HG03060 (cell line): ENCODE measurements at regions not wholly inside any gene's neighbourhood (a gene's known extent, or its start where the extent isn't known, plus 50 kb on each side); places are given as distances from the start of the nearest gene placed in this dataset.

Experiments
- ATAC-seq: cut with Tn5 transposase; IDR thresholded peaks from one replicate; pipeline ENCODE4 v1.9.1; 2021; ENCODE audit warnings: low read depth, moderate number of reproducible peaks; ENCODE audit not compliant: unreplicated experiment

DNA sequence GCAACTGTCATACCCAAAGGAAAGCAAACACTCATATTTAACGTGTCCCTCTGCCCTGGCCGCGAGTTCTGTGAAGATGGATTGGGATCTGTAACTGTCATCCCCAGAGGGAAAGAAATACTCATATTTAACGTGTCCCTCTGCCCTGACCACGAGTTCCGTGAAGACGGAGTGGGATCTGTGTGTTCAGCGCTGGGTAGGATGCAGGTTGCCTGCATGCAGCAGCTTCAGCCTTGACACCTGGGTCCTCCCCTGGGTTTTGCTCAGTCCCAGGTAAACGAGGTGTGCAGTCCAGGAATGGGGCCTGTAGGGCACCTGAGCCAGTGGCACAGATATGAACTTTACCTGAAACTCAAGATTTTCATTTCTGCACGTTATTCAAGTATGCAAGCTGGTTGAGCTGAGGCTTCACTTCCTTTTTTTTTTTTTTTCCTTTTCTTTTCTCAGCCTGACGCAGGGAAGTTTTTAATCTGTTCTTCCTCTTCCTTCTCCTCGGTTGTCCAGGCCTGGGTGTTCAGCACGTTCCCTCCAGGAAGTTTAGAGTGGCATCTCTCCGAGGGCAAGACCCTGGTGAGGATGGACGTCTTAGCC is 159.0 kb upstream of the SHH start:
- no peak for ATAC-seq

DNA sequence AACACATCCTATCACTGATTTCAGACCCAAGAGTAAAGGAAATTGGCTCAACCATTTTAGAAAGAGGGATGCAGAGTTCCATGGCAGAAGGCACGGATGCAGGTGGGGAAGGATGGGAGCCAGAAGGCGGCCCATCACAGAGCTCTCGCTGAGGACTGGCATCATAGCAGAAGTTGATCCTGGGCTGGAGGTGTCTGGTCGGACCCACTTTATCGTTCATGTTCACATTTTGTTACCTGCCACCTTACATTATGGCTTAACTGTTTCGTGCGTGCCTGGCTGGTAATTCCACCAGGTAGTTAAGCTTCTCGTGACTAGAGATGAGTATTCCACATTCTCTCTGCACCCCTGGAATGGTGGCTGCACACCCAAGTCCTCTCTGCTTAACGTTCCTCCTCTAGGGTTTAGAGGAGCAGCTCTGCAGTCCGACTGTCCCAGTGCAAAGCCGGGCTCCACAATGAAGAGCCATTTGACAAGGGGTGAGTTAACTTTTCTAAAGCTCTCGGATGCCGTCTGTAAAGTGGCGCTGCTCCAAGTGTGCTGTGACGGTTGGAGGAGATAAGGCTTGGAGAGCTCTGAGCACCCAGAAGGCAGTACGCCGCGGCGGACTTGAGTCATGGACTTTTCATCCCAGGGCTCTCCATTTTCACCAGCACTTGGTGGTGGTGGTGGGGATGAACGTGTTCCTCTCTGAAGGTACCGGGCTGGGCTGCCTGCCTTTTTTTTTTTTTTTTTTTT is 157.1 kb upstream of the SHH start:
- no peak for ATAC-seq

DNA sequence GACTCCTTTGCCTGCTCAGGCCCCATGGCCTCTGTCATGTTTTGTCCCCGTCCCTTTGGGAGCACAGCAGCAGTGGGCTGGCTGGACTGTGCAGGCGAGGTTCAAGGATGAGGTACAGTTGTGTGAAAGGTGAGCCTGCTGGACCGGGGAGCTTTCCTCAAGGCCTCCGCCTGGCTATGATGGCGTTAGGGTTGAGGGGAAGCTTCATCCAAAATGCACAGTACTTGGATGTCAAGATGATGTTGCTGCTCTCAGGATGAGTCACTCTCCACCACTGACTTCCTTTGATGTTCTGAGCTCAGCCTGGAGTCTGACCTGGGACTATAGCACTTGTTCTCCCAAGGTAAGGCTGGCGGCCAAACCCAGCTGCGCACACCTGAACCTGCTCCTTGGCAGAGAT is 152.7 kb upstream of the SHH start:
- ATAC-seq = no peak

DNA sequence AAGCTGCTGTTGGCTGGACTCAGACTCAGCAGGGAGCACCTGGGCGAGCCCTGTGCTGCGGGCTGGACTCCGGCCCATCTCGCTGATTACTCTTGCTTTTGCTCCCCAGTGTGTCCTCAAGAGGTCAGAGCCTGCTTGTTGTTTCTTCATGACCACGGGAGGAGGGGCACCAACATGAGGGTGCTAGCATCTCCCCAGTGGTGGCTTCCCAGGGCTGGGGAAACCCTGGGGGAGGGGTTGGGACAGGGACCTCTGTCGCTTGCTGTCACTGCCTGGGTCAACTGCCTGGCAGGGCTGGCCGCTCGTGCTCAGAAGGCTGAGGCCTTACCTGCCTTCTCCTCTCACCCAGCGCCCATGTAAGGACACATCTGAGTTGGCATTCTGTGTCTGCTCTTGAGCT is 152.3 kb upstream of the SHH start:
- no peak for ATAC-seq

DNA sequence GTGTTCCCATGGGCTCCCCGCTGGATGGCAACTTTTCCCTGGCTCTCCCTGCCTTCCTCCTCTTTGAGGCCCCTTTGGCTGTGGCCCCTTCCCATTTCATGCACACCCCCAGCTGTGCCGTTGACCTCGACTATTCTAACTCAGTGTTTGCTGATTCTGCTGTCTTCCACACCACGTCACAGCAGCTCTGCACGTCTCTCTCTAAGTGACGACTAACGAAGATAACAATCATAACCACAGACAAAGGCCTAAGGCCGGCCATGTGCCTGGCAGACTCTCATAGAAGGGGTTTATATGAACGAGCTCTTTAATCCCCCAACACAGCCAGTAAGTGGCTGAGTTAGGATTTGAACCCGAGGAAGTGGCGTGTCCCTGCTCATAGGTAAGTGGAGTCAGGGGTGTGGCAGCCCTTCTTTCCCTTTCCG is 151.5 kb upstream of the SHH start:
- no peak for ATAC-seq

DNA sequence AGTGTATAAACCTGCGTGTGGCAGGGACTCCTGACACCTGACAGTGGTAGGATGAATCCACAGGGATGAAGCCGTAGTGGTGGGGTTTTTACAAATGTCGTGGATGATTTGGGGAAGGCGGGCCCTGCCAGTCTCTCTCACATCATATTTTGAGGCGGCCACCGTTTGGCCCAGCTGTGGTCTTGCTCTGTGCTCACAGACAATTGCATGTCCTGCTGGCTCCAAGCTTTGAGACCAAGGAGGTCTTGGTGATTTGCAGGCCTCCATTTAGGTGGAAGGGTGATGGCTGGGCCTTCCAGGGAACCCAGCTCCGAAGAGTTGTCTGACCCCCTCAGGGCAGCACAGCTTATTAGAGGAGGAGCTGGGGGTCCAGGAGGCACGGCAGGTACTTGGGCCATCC is 151.1 kb upstream of the SHH start:
- ATAC-seq = no peak

DNA sequence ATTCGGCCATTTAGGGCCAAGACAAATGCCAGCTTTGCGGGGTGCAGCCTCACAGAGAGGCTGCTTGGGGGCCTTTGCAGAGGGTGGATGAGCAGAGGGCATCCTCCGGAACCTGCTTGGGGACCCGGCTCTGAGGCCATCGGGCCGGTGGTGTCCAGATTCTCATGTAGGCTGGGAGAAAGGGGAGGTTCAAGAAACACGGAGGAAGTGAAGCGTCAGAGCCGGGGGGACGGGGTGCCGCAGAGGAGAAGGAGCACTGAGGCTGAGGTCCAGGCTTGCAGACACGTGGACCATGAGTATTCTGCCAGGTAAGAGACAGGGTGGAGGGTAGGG is 150.7 kb upstream of the SHH start:
- no peak for ATAC-seq

DNA sequence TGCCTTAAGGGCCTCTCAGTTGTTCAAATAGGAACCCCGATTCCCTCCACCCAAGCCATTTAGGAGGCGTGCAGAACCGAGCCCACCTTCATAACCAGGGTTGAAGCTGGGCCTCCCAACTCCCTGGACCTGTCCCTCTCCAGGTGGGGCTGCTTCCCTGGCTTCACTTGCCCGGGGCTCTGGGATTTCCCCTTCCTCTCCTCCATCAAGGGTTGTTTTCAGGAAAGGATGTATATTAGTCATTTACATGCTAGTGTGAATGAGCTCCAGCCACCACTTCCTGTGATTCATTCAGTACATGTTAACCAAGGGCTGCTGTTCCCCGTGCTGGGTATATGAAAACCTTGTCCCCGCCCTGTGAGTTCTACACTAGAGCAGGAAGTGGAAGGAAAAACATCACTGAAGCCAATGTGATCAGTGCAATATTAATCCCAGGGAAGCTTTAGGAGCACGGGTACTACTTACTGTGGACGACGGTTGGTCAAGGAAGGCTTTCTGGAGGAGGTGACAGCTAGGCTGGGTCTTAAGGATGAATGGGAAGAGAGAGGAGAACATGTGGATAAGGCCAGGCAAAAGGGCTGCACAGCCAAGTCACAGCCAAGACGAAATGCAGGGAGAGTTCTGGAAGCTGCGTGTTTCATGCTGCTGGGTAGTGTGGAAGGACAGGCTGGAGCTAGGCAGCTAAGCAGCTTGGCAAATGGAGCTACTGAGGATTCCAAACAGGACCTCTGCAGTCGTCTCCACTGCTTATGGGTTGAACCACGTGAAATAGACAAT is 150.1 kb upstream of the SHH start:
- no peak for ATAC-seq

DNA sequence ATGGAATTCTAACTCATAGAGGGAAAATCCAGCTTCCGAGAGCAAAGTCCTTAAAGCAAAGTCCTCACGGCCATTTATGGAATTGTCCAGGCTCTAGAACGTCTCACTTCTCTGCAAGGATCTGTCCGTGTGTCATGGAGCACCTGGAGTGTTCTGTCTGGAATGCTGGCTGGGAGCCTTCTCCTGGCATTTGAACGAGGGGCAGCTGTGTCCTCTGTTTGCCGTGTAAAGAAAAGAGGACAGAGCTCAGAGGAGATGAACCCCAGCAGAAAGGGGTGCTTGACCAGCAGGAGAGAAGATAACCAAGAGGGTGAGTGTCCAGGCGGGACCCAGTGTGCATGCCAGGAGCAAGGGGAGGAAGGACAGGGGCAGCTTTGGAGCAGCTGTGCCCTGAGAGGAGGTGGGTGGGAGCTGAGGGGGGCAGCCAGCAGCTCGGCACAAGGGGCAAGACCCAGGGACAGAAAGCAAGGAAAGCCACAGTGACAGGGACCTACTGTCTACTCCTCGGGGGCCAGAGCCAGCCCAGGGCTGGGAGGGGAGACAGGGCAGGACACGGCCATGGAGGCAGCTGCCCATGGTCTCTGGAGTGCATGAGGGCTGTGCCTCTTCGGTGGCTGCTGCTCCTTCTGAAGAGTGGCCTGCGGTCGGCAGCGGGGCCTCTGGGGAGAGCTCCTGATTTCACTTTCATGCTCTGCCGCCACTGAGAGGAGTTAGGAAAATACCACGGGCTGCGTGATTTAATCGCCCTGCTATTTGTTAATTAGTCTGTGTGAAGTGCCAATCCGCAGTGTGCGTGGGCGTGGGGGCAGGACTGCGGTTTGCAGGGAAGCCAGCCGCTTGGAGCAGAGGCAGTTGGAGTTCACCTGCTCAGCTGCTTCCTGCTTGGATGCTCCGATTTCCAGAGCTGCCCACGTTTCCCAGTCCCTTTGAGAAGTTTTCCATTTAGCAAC is 149.3 kb upstream of the SHH start:
- ATAC-seq = no peak

DNA sequence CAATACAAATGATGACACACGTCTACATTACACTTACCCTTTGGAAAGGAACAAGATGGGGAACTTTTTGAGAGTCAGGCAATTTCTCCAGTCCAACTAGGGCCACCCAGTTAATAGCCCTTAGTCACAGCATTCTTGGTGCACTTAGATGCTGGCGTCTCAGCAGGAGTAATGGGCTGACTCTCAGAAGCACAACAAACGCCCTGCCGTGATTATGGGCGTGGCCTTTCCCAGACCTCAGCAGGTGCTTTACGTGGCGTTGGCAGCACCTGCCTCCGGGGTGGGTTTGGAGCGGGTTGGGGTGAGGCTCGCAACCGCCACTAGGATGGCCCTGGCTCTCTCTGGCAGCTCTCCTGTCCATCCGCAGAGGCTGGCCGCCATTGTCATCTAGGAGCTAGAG is 147.6 kb upstream of the SHH start:
- no peak for ATAC-seq

DNA sequence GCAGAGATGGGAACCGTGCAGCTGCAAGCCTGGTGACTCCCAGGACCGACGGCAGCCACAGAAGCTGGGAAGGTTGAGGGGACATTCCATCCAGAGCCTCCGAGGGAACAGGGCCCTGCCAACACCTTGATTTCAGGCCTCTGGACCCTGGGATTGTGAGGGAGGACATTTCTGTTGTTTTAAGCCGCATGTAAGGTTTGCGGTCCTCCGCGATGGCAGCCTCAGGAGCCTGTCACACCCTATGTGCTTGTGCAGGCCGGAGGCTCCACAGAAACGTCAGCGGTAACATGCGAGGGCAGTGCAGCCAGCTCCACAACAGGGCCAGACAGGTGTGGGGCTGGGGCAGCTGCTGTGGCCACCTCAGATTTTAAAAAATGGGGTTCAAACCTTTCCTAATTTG is 144.7 kb upstream of the SHH start:
- ATAC-seq = no peak

DNA sequence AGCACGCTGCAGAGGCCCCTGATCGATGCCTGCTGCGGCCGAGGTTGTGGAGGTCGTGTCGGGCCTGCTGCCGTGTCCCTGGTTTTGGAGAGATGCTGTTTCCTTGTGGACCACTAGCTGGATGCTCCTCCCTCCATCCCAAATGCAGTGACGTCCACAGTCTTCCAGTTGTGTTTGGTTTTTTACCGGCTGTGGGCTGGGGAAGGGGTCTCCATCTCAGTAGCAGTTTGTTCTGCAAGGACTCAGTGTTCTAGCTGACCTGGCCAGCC is 143.0 kb upstream of the SHH start:
- no peak for ATAC-seq

DNA sequence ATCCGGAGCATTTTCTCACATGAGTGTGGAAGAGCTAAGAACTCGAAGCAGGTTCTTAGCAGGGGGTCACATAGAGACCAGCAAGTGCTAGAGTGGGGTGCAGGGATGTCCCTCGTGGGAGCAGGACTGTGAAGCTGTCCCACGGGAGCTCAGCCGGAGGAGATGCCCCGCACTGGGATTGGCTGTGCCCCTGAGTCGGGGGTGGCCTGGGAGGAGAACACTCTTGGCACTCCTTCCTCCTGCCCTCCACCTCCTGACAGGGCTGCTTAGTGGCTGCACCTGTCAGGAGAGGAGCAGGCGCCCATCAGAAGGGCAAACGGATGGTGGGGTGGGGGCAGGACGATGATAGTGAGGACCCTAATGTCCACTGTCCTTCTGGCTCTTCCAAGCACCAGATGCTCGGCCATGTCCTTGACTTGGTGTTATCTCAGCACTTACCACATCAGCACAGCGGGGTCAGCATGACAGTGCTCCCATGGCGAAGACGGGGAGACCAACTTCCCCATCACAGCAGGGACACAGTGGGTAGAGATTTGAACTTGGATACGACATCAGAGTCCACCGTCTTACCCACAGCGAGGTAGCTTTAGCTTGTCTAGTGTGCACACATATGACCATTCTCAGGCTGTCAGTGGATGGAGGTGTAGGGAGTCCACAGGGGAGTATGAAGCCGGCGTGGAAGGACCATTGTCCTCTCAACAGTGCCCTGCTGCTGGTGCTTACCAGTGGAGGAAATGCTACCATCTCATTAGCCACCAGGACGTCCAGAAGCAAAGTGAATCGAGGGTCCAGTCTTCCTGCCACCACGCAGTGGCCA is 142.5 kb upstream of the SHH start:
- no peak for ATAC-seq

DNA sequence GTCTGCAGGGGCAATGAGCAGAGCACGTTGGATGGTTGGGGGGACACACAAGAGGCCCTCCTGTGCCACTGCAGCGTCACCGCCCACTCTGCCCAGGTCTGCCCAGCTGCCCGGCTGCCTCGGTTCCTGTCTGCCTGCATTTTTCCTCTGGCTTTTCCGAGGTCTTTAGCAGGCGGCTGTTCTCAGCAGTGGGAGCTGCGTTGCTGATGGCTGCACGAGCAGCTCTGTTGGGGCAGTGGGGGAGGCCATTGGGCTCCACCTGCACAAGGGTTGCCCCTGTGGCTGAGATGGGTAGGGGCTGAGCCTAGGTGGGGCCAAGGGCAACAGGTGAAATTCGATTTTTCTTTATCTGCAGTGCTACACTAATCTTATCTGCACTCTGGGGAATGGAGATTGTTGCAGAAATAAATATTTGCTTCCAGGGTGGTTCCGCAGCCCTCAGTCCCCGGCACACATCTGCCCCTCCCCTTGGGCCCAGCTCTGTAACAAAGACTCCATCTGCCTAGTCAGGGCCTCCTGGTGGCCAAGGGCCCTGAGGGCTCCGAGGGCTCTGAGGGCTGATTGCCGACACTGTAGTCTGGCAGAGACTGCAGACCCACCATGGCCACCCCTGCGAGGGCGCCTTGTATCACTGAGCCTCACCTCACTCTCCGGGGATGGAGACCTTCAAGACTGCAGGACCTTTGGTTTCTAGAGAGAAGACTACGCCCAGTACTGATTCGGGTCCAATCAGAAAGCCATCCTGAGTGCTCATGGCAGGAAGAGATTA is 141.7 kb upstream of the SHH start:
- ATAC-seq = no peak

DNA sequence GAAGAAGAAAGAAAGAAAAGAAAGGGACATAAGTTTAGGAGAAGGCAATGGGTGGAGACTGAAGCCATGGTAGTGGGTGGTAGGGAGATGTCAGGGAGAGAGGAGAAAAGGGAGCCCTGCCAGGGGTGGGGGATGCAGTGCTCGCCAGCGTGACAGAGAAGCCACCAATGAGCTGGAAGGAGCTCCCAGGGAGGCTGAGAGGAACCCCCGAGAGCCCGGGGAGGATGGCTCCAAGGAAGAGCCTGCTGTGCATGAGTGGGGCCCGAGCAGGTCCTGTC is 141.2 kb upstream of the SHH start:
- ATAC-seq = no peak

DNA sequence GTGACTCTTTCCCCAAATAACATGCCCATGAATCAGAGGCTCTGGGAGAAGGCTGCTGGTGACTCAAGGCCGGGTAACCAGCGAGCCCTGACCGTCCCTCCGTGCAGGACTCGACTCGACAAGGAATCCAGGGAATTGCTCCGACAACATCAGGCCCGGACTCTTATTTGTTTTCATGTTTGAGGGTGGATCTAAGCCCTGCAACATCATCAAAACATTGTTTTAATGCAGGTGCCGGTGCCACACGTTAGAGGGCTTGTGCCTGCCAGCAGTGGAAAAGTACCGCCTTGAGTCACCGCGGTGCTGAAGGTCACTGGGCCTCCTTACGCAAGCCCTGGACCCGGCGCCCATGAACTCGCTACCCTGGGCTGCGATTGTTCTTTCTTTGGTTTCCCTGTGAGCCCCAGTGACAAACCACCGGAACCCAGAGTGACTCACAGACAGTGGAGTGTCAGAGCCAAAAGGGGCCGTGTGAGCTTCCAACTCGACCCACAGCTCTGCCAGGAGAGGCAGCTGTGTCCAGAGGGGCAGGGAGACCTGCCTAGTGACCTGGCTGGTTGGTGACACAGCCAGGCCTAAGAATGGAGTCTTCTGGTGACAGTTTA is 139.4 kb upstream of the SHH start:
- ATAC-seq = no peak

DNA sequence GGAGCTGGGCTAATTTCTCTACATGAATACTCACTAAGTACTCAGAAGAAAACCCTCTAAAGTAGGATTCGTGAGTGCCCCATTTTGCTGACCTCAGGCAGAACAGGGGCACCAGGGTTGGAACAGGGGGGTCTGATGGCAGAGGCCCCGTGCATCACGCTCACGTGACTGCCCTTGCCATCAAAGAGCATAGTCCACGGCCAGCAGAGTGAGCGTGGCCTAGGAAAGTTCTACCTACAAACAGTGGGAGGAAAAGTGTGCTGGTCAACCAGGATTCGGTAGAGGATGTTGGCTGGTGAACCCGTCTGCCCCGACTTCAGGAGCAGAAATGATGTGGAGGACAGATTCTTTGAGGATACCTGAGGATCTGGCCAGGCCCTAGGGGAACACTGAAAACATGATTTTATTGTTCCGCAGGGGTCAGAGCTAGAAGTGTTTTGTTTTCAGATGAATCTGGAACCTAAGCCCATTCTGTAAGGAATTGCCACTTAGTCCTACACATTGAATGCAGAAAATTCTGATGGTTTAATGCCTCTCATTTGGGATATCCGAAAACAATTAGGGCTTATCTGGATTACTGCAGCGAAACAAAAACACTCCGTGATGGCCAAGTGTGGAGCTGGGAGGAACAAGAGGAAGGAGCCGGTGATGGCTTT is 138.8 kb upstream of the SHH start:
- ATAC-seq = no peak

DNA sequence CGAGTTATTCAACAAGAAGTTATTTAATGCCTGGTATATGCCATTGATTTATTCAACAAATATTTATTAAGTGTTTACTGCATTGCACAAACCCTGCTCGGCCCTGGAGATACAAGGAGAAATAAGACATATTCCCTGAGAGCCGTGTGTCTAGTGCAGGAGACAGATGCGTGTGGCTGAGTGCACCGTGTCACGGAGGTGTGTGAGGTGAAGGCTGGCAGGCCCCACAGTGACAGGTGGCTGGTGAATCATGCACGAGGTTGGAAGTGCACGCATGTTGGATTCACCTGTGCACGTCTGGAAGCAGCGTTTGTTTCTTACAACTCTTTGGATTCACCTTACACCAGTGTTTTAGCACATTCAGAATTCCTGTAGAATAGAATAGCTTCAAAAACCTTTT is 136.6 kb upstream of the SHH start:
- no peak for ATAC-seq

DNA sequence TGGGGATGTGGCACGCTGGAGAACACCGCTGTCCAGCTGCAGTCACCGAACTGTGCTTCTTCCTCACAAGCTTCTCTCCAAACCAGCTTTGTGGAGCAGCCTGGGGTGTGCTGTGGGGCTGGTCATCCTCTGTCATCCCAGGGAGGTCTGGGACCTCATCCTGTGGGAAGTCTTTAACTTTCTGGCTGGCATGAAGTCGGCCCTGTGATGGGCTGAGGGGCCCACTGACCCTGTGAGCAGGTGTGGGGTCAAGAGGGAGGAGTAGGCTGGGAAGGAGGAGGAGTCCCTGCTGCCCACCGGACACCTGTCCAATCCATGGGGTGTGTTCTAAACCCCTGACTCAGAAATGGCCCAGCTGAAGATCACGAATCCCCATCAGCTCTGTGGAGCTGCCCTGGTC is 136.2 kb upstream of the SHH start:
- no peak for ATAC-seq
